Parathyroid adenoma (tissue), 2 donors: ENCODE measurements at regions not wholly inside any gene's neighbourhood (a gene's known extent, or its start where the extent isn't known, plus 50 kb on each side); places are given as distances from the start of the nearest gene placed in this dataset.

Experiments used
- H2AFZ ChIP-seq: fragments of 300-600 bp; sonication (generic); one replicate; pipeline ENCODE4 v1.7.0; 2017; ENCODE audit warnings: antibody characterized with exemption, mild to moderate bottlenecking
- H3K27ac ChIP-seq: fragments of 300-600 bp; sonication (generic); one replicate; pipeline ENCODE4 v1.7.0; 2017
- H3K27me3 ChIP-seq: fragments of 300-600 bp; sonication (generic); one replicate; pipeline ENCODE4 v1.7.0; 2017; ENCODE audit warnings: low read length; ENCODE audit not compliant: control insufficient read depth, insufficient read depth
- H3K36me3 ChIP-seq: fragments of 300-600 bp; sonication (generic); one replicate; pipeline ENCODE4 v1.7.0; 2017; ENCODE audit warnings: low read length; ENCODE audit not compliant: control insufficient read depth, insufficient read depth
- H3K4me1 ChIP-seq: fragments of 300-600 bp; sonication (generic); one replicate; pipeline ENCODE4 v1.7.0; 2017; ENCODE audit warnings: control low read depth
- H3K4me2 ChIP-seq: fragments of 300-600 bp; sonication (generic); one replicate; pipeline ENCODE4 v1.7.0; 2017; ENCODE audit warnings: low read length
- H3K4me3 ChIP-seq: fragments of 300-600 bp; sonication (generic); one replicate; pipeline ENCODE4 v1.7.0; 2017; ENCODE audit warnings: low read depth, low read length
- H3K79me2 ChIP-seq: fragments of 300-600 bp; sonication (generic); one replicate; pipeline ENCODE4 v1.7.0; 2017; ENCODE audit warnings: control low read depth
- H3K9ac ChIP-seq: fragments of 300-600 bp; sonication (generic); one replicate; pipeline ENCODE4 v1.7.0; 2017; ENCODE audit warnings: mild to moderate bottlenecking
- H3K9me3 ChIP-seq: fragments of 300-600 bp; sonication (generic); one replicate; pipeline ENCODE4 v1.7.0; 2017; ENCODE audit warnings: low read length; ENCODE audit not compliant: control insufficient read depth
- CTCF ChIP-seq: fragments of 300-600 bp; sonication (generic); IDR thresholded peaks from one replicate; pipeline ENCODE4 v1.7.0; 2017; ENCODE audit warnings: antibody characterized with exemption, mild to moderate bottlenecking
- donor health status: primary hyperparathyroidism.

DNA sequence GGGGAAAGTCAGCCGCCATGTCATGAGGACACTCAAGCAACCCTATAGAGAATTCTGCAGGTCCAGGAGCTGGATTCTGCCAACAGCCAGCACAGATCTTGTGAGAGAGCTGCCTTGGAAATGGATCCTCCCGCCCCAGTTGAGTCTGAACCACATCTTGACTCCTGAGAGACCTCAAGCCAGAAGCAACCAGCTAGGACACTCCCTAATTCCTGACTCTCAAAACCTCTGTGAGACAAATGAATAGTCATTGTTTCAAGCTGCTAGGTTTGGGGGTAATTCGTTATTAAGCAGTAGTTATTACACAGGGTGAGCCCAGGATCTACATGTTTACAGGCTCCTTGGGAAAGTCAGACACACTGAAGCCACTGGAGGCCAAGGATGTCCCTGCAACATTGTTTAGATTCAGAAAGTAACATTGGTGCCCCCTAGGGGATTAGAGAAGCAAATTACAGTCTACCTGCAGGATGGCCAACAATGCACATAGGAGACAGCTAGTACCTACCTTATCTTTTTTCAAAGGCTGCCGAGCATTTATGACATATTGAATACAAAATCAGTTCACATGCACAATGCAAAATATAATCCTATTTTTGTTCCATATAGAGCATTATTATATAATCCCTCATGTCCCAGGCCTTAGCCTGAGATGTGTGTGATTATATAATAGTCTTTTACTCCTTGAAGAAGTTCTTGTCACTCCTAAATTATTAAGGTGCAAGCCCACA, 57.9 kb upstream of the FICD start:
- H3K79me2 ChIP-seq, result no peaks in the 10 kb centered on the region
- no peak overlapping the region for H3K4me3 ChIP-seq
- H3K9me3 ChIP-seq, result no peaks in the 10 kb centered on the region
- no peaks in the 10 kb centered on the region for H3K4me1 ChIP-seq
- H3K36me3 ChIP-seq, result no peaks in the 10 kb centered on the region
- no peak overlapping the region for H2AFZ ChIP-seq
- no peak overlapping the region for H3K4me2 ChIP-seq
- no peaks in the 10 kb centered on the region for H3K27me3 ChIP-seq
- no peak overlapping the region for H3K9ac ChIP-seq
- H3K27ac ChIP-seq, result no peak overlapping the region
- peak; percentile 69 for TF ChIP-seq CTCF

- no peak overlapping the region for H2AFZ ChIP-seq
- H3K4me1 ChIP-seq, result no peaks in the 10 kb centered on the region
- H3K27ac ChIP-seq, result no peak overlapping the region
- H3K9ac ChIP-seq, result no peak overlapping the region
- no peak overlapping the region for H3K4me3 ChIP-seq
- H3K9me3 ChIP-seq, result no peaks in the 10 kb centered on the region
- no peak overlapping the region for H3K4me2 ChIP-seq
- H3K27me3 ChIP-seq, result no peaks in the 10 kb centered on the region
- H3K36me3 ChIP-seq, result no peaks in the 10 kb centered on the region
- H3K79me2 ChIP-seq, result no peaks in the 10 kb centered on the region
- no peak for TF ChIP-seq CTCF
Observed at GRCh38 chr12:108455706-108456105, 59.4 kb upstream of the FICD start.

DNA sequence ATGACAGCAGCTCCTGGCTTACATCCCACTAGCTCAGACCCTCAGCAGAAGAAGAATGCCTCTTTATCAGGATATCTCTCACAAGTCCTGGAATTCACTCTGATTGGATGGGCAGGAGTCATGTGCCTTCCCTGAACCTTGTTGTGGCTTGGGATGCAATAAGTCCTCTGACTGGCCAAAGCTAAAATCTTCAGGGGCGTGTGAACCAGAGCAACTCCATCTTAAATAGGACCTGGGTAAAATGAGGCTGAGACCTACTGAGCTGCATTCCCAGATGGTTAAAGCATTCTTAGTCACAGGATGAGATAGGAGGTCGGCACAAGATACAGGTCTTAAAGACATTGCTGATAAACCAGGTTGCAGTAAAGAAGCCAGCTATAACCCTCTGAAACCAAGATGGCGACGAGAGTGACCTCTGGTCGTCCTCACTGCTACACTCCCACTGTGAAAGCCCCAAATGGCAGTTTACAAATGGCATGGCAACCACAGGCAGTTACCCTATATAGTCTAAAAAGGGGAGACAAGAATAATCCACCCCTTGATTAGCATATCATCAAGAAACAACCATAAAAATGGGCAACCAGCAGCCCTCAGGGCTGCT, 60.4 kb upstream of the FICD start:
- Histone ChIP-seq H3K79me2 (no peaks in the 10 kb centered on the region), H3K9ac (no peak overlapping the region), H2AFZ (no peak overlapping the region), H3K27me3 (no peaks in the 10 kb centered on the region), H3K36me3 (no peaks in the 10 kb centered on the region), H3K4me2 (no peak overlapping the region), H3K9me3 (no peaks in the 10 kb centered on the region), H3K27ac (no peak overlapping the region), H3K4me3 (no peak overlapping the region), H3K4me1 (no peaks in the 10 kb centered on the region)
- TF ChIP-seq CTCF, result no peak

DNA sequence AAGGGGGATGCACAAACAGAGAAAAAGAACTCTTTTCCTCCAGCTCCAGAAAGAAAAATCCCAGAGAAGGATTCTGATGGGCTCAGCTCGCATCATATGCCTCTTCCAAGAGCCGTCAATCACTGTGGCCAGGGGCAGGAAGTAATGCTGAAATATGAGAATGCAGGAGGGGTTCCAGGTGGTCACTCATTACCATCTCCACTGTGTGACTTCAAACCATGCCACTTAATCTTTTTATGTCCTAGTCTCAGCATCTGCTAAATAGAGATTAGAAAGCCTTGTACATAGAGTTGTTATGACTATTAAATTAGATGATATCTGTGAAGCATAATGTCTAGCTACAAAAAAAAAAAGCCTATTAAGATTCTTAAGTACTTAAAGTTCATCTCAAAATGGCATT, 65.6 kb upstream of the FICD start:
- no peaks in the 10 kb centered on the region for H3K9me3 ChIP-seq

More for the DNA sequence above, 65.6 kb upstream of the FICD start:
- Histone ChIP-seq H3K9ac (no peak overlapping the region), H3K27me3 (no peaks in the 10 kb centered on the region), H2AFZ (no peak overlapping the region), H3K36me3 (no peaks in the 10 kb centered on the region), H3K27ac (no peak overlapping the region), H3K4me3 (no peak overlapping the region), H3K4me1 (no peaks in the 10 kb centered on the region), H3K79me2 (no peaks in the 10 kb centered on the region), H3K4me2 (no peak overlapping the region)
- TF ChIP-seq CTCF, result no peak
